ENCODE measurements at regions not wholly inside any gene's neighbourhood (a gene's known extent, or its start where the extent isn't known, plus 50 kb on each side); places are given as distances from the start of the nearest gene placed in this dataset.

DNA sequence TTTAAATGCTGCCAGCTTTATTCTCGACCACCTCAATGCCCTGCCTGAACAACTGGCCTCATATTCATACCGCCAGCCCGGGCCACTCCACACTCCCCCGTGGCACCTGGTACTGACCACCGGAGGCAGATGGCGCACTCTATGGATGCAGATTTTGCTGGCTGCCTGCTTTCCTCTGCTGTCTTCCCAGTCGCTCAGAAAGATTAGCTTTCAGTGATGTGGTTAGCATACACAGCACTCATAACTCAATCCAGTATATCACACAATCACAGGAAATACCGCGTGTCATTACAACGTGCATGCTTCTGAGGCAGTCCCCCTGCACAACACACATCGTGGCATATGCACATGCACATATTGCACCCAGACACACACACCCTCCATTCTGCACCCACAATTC is 147.2 kb upstream of the BCOR start:
- Histone ChIP-seq H3F3A (replicated peaks; ENCODE audit: insufficient read depth) (no peaks in the 10 kb centered on the region), H3K27ac (ENCODE audit: low read depth in 2 of 2, low read length in 1 of 2) (peak overlapping the region in 1 of 2 experiments; percentile 92; a peak in 2 of 4 replicates), H3K36me3 (replicated peaks in 1 of 2; ENCODE audit: control insufficient read depth in 1 of 2, insufficient read depth in 2 of 2, low read length in 1 of 2) (no peaks in the 10 kb centered on the region), H3K79me2 (ENCODE audit: insufficient read depth) (no peaks in the 10 kb centered on the region), H3K9me3 (no peaks in the 10 kb centered on the region), H3K9ac (no peak overlapping the region), H2AFZ (ENCODE audit: low read depth) (no peak overlapping the region), H3K27me3 (ENCODE audit: insufficient read depth) (peaks cover 9% of the 10 kb centered on the region; the same call in 1 of the 2 replicates), H3K4me2 (no peak overlapping the region), H3K4me3 (ENCODE audit: low read depth in 2 of 2, low read length in 1 of 2) (no peak overlapping the region), H3K4me1 (ENCODE audit: control insufficient read depth in 1 of 2, insufficient read depth in 2 of 2, low read depth in 1 of 2, low read length in 1 of 2) (peaks cover 0 to 31% of the 10 kb centered on the region in 2 experiments; a peak in 1 of 4 replicates), H3K9me2 (no peaks in the 10 kb centered on the region), H4K20me1 (ENCODE audit: insufficient read depth) (no peaks in the 10 kb centered on the region)
- CTCF ChIA-PET, result interaction anchor here (0.8 to 1.6 kb wide), 8 partner anchors 9 to 226 kb away, joined by 3 to 5 read pairs (median 3); no protein-coding TSS in a partner anchor
- DNase-seq, result peak; percentile 68
- POLR2A ChIA-PET, result interaction anchor here (0.8 to 1.9 kb wide), 4 partner anchors 28 to 205 kb away, joined by 3 to 18 read pairs (median 4); no protein-coding TSS in a partner anchor
- WGBS (ENCODE audit: low lambda C conversion rate), result 10% methylated on average over 11 of the region's 11 CpGs
- TF ChIP-seq NFIC (IDR thresholded peaks at IDR 0.05; ENCODE audit: borderline replicate concordance), result no peak
- TF ChIP-seq NRF1 (IDR thresholded peaks at IDR 0.05; ENCODE audit: low read depth, low read length), result no peak
- TF ChIP-seq TCF12 (IDR thresholded peaks at IDR 0.05), result no peak
- no peak for TF ChIP-seq TEAD4 (IDR thresholded peaks at IDR 0.05; ENCODE audit: borderline replicate concordance, insufficient read depth)
- TF ChIP-seq GABPA (IDR thresholded peaks at IDR 0.05; ENCODE audit: low read depth), result no peak
- TF ChIP-seq USF1 (IDR thresholded peaks at IDR 0.05; ENCODE audit: borderline replicate concordance, low read depth), result no peak
- TF ChIP-seq ELF1 (IDR thresholded peaks at IDR 0.05), result no peak
- no peak; the same call in 1 of the 2 replicates for TF ChIP-seq FOXJ3 (CRISPR knock-in tag; IDR thresholded peaks at IDR 0.05)
- TF ChIP-seq SIN3A (IDR thresholded peaks at IDR 0.05; ENCODE audit: borderline replicate concordance, low read depth, low read length), result no peak
- TF ChIP-seq EZH2phosphoT487 (IDR thresholded peaks at IDR 0.05; ENCODE audit: borderline replicate concordance, low read depth), result no peak
- TF ChIP-seq FOXM1 (IDR thresholded peaks at IDR 0.05; ENCODE audit: low read depth), result no peak
- no peak for TF ChIP-seq USF2 (IDR thresholded peaks at IDR 0.05; ENCODE audit: borderline replicate concordance, low read depth, low read length)
- TF ChIP-seq GATA2 (CRISPR knock-in tag; IDR thresholded peaks at IDR 0.05), result peak; percentile 57; the same call in 1 of the 2 replicates
- TF ChIP-seq FOSL2 (IDR thresholded peaks at IDR 0.05; ENCODE audit: borderline replicate concordance, low read depth), result no peak
- no peak for TF ChIP-seq MEF2A (IDR thresholded peaks at IDR 0.05; ENCODE audit: borderline replicate concordance, low read depth)
- TF ChIP-seq, protein P1, sequence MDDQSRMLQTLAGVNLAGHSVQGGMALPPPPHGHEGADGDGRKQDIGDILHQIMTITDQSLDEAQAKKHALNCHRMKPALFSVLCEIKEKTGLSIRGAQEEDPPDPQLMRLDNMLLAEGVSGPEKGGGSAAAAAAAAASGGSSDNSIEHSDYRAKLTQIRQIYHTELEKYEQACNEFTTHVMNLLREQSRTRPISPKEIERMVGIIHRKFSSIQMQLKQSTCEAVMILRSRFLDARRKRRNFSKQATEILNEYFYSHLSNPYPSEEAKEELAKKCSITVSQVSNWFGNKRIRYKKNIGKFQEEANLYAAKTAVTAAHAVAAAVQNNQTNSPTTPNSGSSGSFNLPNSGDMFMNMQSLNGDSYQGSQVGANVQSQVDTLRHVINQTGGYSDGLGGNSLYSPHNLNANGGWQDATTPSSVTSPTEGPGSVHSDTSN (IDR thresholded peaks at IDR 0.05), result no peak
- TF ChIP-seq RFX5 (IDR thresholded peaks at IDR 0.05; ENCODE audit: low read length), result no peak
- TF ChIP-seq EP300 (IDR thresholded peaks at IDR 0.05; ENCODE audit: borderline replicate concordance in 1 of 2, low read depth in 1 of 2, low read length in 1 of 2), result peak in 1 of 2 experiments; percentile 57; a peak in 2 of 4 replicates
- TF ChIP-seq YY1 (IDR thresholded peaks at IDR 0.05; ENCODE audit: low read depth), result no peak
- no peak for TF ChIP-seq TAF1 (IDR thresholded peaks at IDR 0.05; ENCODE audit: borderline replicate concordance, low read depth, low read length)
- TF ChIP-seq MXI1 (IDR thresholded peaks at IDR 0.05; ENCODE audit: low read depth, low read length), result peak; percentile 86; the same call in 1 of the 2 replicates
- TF ChIP-seq RXRA (IDR thresholded peaks at IDR 0.05; ENCODE audit: borderline replicate concordance, low read depth), result no peak
- TF ChIP-seq RAD21 (IDR thresholded peaks at IDR 0.05; ENCODE audit: low read length), result peak; percentile 38; the same call in 1 of the 2 replicates
- TF ChIP-seq, protein P2, sequence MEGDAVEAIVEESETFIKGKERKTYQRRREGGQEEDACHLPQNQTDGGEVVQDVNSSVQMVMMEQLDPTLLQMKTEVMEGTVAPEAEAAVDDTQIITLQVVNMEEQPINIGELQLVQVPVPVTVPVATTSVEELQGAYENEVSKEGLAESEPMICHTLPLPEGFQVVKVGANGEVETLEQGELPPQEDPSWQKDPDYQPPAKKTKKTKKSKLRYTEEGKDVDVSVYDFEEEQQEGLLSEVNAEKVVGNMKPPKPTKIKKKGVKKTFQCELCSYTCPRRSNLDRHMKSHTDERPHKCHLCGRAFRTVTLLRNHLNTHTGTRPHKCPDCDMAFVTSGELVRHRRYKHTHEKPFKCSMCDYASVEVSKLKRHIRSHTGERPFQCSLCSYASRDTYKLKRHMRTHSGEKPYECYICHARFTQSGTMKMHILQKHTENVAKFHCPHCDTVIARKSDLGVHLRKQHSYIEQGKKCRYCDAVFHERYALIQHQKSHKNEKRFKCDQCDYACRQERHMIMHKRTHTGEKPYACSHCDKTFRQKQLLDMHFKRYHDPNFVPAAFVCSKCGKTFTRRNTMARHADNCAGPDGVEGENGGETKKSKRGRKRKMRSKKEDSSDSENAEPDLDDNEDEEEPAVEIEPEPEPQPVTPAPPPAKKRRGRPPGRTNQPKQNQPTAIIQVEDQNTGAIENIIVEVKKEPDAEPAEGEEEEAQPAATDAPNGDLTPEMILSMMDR (IDR thresholded peaks at IDR 0.05), result 0 out of 2 replicates have a peak, but pooled peaks have one; percentile 16
- TF ChIP-seq RCOR1 (IDR thresholded peaks at IDR 0.05; ENCODE audit: low read length), result no peak; the same call in 1 of the 2 replicates
- TF ChIP-seq SMC3 (IDR thresholded peaks at IDR 0.05; ENCODE audit: low read depth, low read length), result no peak; the same call in 1 of the 2 replicates
- no peak for TF ChIP-seq MAX (IDR thresholded peaks at IDR 0.05; ENCODE audit: low read depth)

Data from SK-N-SH (cell line).